Thyroid gland (tissue), 4 donors: ENCODE measurements at regions not wholly inside any gene's neighbourhood (a gene's known extent, or its start where the extent isn't known, plus 50 kb on each side); places are given as distances from the start of the nearest gene placed in this dataset.

ENCODE experiments used
- DNase-seq, 2 donors: peaks; one replicate each; pipeline ENCODE4 v3.0.0-alpha.2; 2019
- H3K27ac ChIP-seq, 3 donors: fragments of 200-600 bp; sonication (generic); 1 replicate in 2 of 3; 2 replicates in 1 of 3; pipeline ENCODE4 v1.5.1; 2016 to 2019; ENCODE audit warnings: mild to moderate bottlenecking in 1 of 3, moderate library complexity in 1 of 3
- H3K27me3 ChIP-seq: fragments of 200-600 bp; sonication (generic); one replicate; pipeline ENCODE4 v1.5.1; 2019
- H3K36me3 ChIP-seq, 2 donors: fragments of 200-600 bp; sonication (generic); one replicate each; pipeline ENCODE4 v1.5.1; 2016 to 2019
- H3K4me1 ChIP-seq, 2 donors: fragments of 200-600 bp; sonication (generic); one replicate each; pipeline ENCODE4 v1.5.1; 2017 to 2019
- H3K4me3 ChIP-seq, 3 donors: fragments of 200-600 bp; sonication (generic); replicated peaks in 1 of 3; 1 replicate in 2 of 3; 2 replicates in 1 of 3; pipeline ENCODE4 v1.5.1; 2016; ENCODE audit warnings: mild to moderate bottlenecking in 1 of 3
- H3K9me3 ChIP-seq: fragments of 200-600 bp; sonication (generic); one replicate; pipeline ENCODE4 v1.5.1; 2017
- POLR2A ChIP-seq, 2 donors: fragments of 450-650 bp; IDR thresholded peaks; one replicate each; pipeline ENCODE4 v1.6.1; 2017; ENCODE audit warnings: antibody characterized with exemption in 2 of 2, mild to moderate bottlenecking in 2 of 2, moderate library complexity in 1 of 2
- WGBS, 2 donors: methylation state at CpG; one replicate each; pipeline ENCODE4 v1.1.5; 2017; 5-methylcytosine and 5-hydroxymethylcytosine counted together
- intact Hi-C: fragments of 100-400 bp; cut with DNase I; formaldehyde crosslinking; loops from one replicate; pipeline ENCODE4 v1.15.1; 2023
- TF ChIP-seq, protein P1 (sequence below), 6 experiments: fragments of 200-600 bp in 3 of 6; fragments of 450-650 bp in 3 of 6; sonication (generic) in 3 of 6; IDR thresholded peaks; one replicate each; pipeline ENCODE4 v1.5.1; 2016 to 2019; ENCODE audit warnings: antibody characterized with exemption in 6 of 6, mild to moderate bottlenecking in 2 of 6, inconsistent platforms in 1 of 6, moderate library complexity in 1 of 6

GRCh38 chr12:93306636-93307035, 71.1 kb upstream of the NUDT4 start:
- H3K4me3 ChIP-seq = no peak overlapping the region

DNA sequence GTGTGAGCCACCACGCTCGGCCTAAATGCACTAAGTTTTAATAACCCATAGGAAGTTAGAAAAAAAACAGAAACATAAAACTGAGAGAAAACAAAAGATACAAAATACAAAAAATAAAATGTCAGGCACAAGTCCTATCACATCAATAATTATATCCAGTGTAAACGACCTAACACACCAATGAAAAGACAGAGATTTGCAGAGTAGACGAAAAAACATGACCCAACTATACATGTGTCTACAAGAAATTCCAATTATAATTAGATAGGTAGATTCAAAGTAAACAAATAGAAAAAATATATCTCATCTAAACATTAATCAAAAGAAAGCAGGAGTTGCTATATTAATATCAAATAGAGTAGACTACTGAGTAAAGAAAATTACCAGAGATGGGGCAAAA, 69.4 kb upstream of the NUDT4 start:
- Histone ChIP-seq H3K4me3 (no peak overlapping the region), H3K27me3 (no peaks in the 10 kb centered on the region), H3K4me1 (peaks cover 5% of the 10 kb centered on the region in 2 donors), H3K36me3 (no peaks in the 10 kb centered on the region), H3K9me3 (no peaks in the 10 kb centered on the region), H3K27ac (no peak overlapping the region)
- no peak for TF ChIP-seq POLR2A (IDR thresholded peaks at IDR 0.05)
- TF ChIP-seq, protein P1, sequence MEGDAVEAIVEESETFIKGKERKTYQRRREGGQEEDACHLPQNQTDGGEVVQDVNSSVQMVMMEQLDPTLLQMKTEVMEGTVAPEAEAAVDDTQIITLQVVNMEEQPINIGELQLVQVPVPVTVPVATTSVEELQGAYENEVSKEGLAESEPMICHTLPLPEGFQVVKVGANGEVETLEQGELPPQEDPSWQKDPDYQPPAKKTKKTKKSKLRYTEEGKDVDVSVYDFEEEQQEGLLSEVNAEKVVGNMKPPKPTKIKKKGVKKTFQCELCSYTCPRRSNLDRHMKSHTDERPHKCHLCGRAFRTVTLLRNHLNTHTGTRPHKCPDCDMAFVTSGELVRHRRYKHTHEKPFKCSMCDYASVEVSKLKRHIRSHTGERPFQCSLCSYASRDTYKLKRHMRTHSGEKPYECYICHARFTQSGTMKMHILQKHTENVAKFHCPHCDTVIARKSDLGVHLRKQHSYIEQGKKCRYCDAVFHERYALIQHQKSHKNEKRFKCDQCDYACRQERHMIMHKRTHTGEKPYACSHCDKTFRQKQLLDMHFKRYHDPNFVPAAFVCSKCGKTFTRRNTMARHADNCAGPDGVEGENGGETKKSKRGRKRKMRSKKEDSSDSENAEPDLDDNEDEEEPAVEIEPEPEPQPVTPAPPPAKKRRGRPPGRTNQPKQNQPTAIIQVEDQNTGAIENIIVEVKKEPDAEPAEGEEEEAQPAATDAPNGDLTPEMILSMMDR (IDR thresholded peaks at IDR 0.05) = no peak
- DNase-seq = no peak
- intact Hi-C loops = no loop called here
- 93 to 94% methylated on average over 4 of the region's 4 CpGs for WGBS, 2 donors

More at GRCh38 chr12:93306636-93307035, 71.1 kb upstream of the NUDT4 start:
- H3K9me3 ChIP-seq = no peaks in the 10 kb centered on the region
- no peak for TF ChIP-seq POLR2A (IDR thresholded peaks at IDR 0.05)
- TF ChIP-seq, protein P1 (IDR thresholded peaks at IDR 0.05) = no peak
- H3K27me3 ChIP-seq = no peaks in the 10 kb centered on the region
- DNase-seq = no peak
- intact Hi-C loops = no loop called here
- H3K4me1 ChIP-seq = peaks cover 17 to 20% of the 10 kb centered on the region in 2 donors
- no peaks in the 10 kb centered on the region for H3K36me3 ChIP-seq
- no peak overlapping the region for H3K27ac ChIP-seq

GRCh38 chr12:93311827-93312226, 65.9 kb upstream of the NUDT4 start:
- H3K4me3 ChIP-seq = no peak overlapping the region
- DNase-seq = no peak
- TF ChIP-seq, protein P1 (IDR thresholded peaks at IDR 0.05) = no peak
- no peak for TF ChIP-seq POLR2A (IDR thresholded peaks at IDR 0.05)
- H3K27ac ChIP-seq = no peak overlapping the region
- no peaks in the 10 kb centered on the region for H3K36me3 ChIP-seq
- H3K9me3 ChIP-seq = no peaks in the 10 kb centered on the region
- intact Hi-C loops = no loop called here
- WGBS, 2 donors = 94 to 100% methylated on average over 2 of the region's 2 CpGs
- H3K27me3 ChIP-seq = no peaks in the 10 kb centered on the region
- H3K4me1 ChIP-seq = no peaks in the 10 kb centered on the region

- no peaks in the 10 kb centered on the region for H3K27me3 ChIP-seq
- WGBS, 2 donors = 92 to 94% methylated on average over 4 of the region's 4 CpGs
- no peak overlapping the region for H3K27ac ChIP-seq
- H3K9me3 ChIP-seq = no peaks in the 10 kb centered on the region
- no peaks in the 10 kb centered on the region for H3K4me1 ChIP-seq
- no peak for TF ChIP-seq POLR2A (IDR thresholded peaks at IDR 0.05)
- TF ChIP-seq, protein P1 (IDR thresholded peaks at IDR 0.05) = no peak
- intact Hi-C loops = no loop called here
- no peak overlapping the region for H3K4me3 ChIP-seq
- no peak for DNase-seq
- H3K36me3 ChIP-seq = no peaks in the 10 kb centered on the region
Observed at GRCh38 chr12:93314177-93314497, 63.6 kb upstream of the NUDT4 start.

- Histone ChIP-seq H3K36me3 (no peaks in the 10 kb centered on the region), H3K9me3 (no peaks in the 10 kb centered on the region), H3K27me3 (no peaks in the 10 kb centered on the region), H3K4me3 (no peak overlapping the region), H3K4me1 (no peaks in the 10 kb centered on the region), H3K27ac (no peak overlapping the region)
- WGBS, 2 donors = 92 to 94% methylated on average over 9 of the region's 9 CpGs
- TF ChIP-seq POLR2A (IDR thresholded peaks at IDR 0.05) = no peak
- TF ChIP-seq, protein P1 (IDR thresholded peaks at IDR 0.05) = no peak
- DNase-seq = no peak
- intact Hi-C loops = no loop called here
Observed at GRCh38 chr12:93315385-93315906, 62.3 kb upstream of the NUDT4 start.
